ENCODE measurements at regions not wholly inside any gene's neighbourhood (a gene's known extent, or its start where the extent isn't known, plus 50 kb on each side); places are given as distances from the start of the nearest gene placed in this dataset.
"Not testable (repeated sequence)": the region's sequence is repeated elsewhere in the genome, so short reads cannot be mapped to it uniquely, and the experiment has no call there.

- no peaks in the 10 kb centered on the region for H3K4me1 ChIP-seq (ENCODE audit: insufficient read depth)
- H3K36me3 ChIP-seq (replicated peaks; ENCODE audit: insufficient read depth, low read depth), result no peaks in the 10 kb centered on the region
- WGBS (ENCODE audit: low lambda C conversion rate, missing lambda C conversion rate), result 73% methylated on average over 1 of the region's 1 CpG
- DNase-seq (ENCODE audit: low spot score), result no peak
- H3K4me3 ChIP-seq, result no peak overlapping the region
- no peaks in the 10 kb centered on the region for H3K9me2 ChIP-seq (replicated peaks; ENCODE audit: insufficient read depth)
- H3K79me2 ChIP-seq, result no peaks in the 10 kb centered on the region
- H3K4me2 ChIP-seq, result no peak overlapping the region
- no peak overlapping the region for H3K27ac ChIP-seq
- H3K9me3 ChIP-seq (ENCODE audit: low read depth), result no peaks in the 10 kb centered on the region
- H4K20me1 ChIP-seq (ENCODE audit: insufficient read depth, poor library complexity, severe bottlenecking), result no peaks in the 10 kb centered on the region
- TF ChIP-seq EZH2 (IDR thresholded peaks at IDR 0.05; ENCODE audit: borderline replicate concordance) (no peak), EZH2phosphoT487 (IDR thresholded peaks at IDR 0.05; ENCODE audit: low read depth, severe bottlenecking, unreplicated experiment) (no peak), CTCF (IDR thresholded peaks at IDR 0.05; ENCODE audit: poor library complexity) (no peak)
- H3K27me3 ChIP-seq, result no peaks in the 10 kb centered on the region
- H2AFZ ChIP-seq, result no peak overlapping the region
These were observed 541.8 kb upstream of the SLC10A2 start for GRCh38 chr13:103607995-103608394.

GRCh38 chr13:103605546-103606326 lies 539.5 kb upstream of the SLC10A2 start:
- Histone ChIP-seq H3K4me3 (no peak overlapping the region), H3K9me2 (replicated peaks; ENCODE audit: insufficient read depth) (no peaks in the 10 kb centered on the region), H3K27me3 (no peaks in the 10 kb centered on the region), H3K27ac (no peak overlapping the region), H3K9me3 (ENCODE audit: low read depth) (no peaks in the 10 kb centered on the region), H2AFZ (no peak overlapping the region), H4K20me1 (ENCODE audit: insufficient read depth, poor library complexity, severe bottlenecking) (no peaks in the 10 kb centered on the region), H3K4me1 (ENCODE audit: insufficient read depth) (no peaks in the 10 kb centered on the region), H3K79me2 (no peaks in the 10 kb centered on the region), H3K36me3 (replicated peaks; ENCODE audit: insufficient read depth, low read depth) (no peaks in the 10 kb centered on the region), H3K4me2 (no peak overlapping the region)
- no peak for DNase-seq (ENCODE audit: low spot score)
- no peak for TF ChIP-seq EZH2 (IDR thresholded peaks at IDR 0.05; ENCODE audit: borderline replicate concordance)
- no peak for TF ChIP-seq EZH2phosphoT487 (IDR thresholded peaks at IDR 0.05; ENCODE audit: low read depth, severe bottlenecking, unreplicated experiment)
- TF ChIP-seq CTCF (IDR thresholded peaks at IDR 0.05; ENCODE audit: poor library complexity), result no peak
- 95% methylated on average over 16 of the region's 16 CpGs for WGBS (ENCODE audit: low lambda C conversion rate, missing lambda C conversion rate)

GRCh38 chr13:103599870-103600269 lies 533.7 kb upstream of the SLC10A2 start:
- not testable (repeated sequence) for H3K36me3 ChIP-seq (replicated peaks; ENCODE audit: insufficient read depth, low read depth); H3K9me2 ChIP-seq (replicated peaks; ENCODE audit: insufficient read depth); DNase-seq (ENCODE audit: low spot score); H3K9me3 ChIP-seq (ENCODE audit: low read depth); H3K79me2 ChIP-seq; H3K27ac ChIP-seq; H2AFZ ChIP-seq; H3K4me1 ChIP-seq (ENCODE audit: insufficient read depth); H3K27me3 ChIP-seq; H4K20me1 ChIP-seq (ENCODE audit: insufficient read depth, poor library complexity, severe bottlenecking); H3K4me3 ChIP-seq; H3K4me2 ChIP-seq
- WGBS (ENCODE audit: low lambda C conversion rate, missing lambda C conversion rate), result 92% methylated on average over 25 of the region's 26 CpGs

GRCh38 chr13:103598671-103599070 lies 532.5 kb upstream of the SLC10A2 start:
- H3K4me2 ChIP-seq, result no peak overlapping the region
- H4K20me1 ChIP-seq (ENCODE audit: insufficient read depth, poor library complexity, severe bottlenecking), result no peaks in the 10 kb centered on the region
- H3K9me2 ChIP-seq (replicated peaks; ENCODE audit: insufficient read depth), result no peaks in the 10 kb centered on the region
- no peak overlapping the region for H3K27ac ChIP-seq
- H3K9me3 ChIP-seq (ENCODE audit: low read depth), result no peaks in the 10 kb centered on the region
- no peak overlapping the region for H2AFZ ChIP-seq
- H3K4me1 ChIP-seq (ENCODE audit: insufficient read depth), result no peaks in the 10 kb centered on the region
- TF ChIP-seq EZH2 (IDR thresholded peaks at IDR 0.05; ENCODE audit: borderline replicate concordance) (no peak), EZH2phosphoT487 (IDR thresholded peaks at IDR 0.05; ENCODE audit: low read depth, severe bottlenecking, unreplicated experiment) (no peak), CTCF (IDR thresholded peaks at IDR 0.05; ENCODE audit: poor library complexity) (no peak)
- no peaks in the 10 kb centered on the region for H3K27me3 ChIP-seq
- H3K36me3 ChIP-seq (replicated peaks; ENCODE audit: insufficient read depth, low read depth), result no peaks in the 10 kb centered on the region
- DNase-seq (ENCODE audit: low spot score), result no peak
- no peak overlapping the region for H3K4me3 ChIP-seq
- no peaks in the 10 kb centered on the region for H3K79me2 ChIP-seq

Measured in hepatocyte (in vitro differentiated cells).